ENCODE measurements at regions not wholly inside any gene's neighbourhood (a gene's known extent, or its start where the extent isn't known, plus 50 kb on each side); places are given as distances from the start of the nearest gene placed in this dataset.

- TF ChIP-seq GATA3 (IDR thresholded peaks at IDR 0.05; ENCODE audit: low read depth, low read length), result no peak
- TF ChIP-seq GATA2 (IDR thresholded peaks at IDR 0.05; ENCODE audit: low read depth, low read length), result no peak
These were observed 774.1 kb upstream of the LRRTM1 start for GRCh38 chr2:81078631-81079030.

All from SH-SY5Y (cell line).